Astrocyte of the cerebellum (primary cell): ENCODE measurements at regions not wholly inside any gene's neighbourhood (a gene's known extent, or its start where the extent isn't known, plus 50 kb on each side); places are given as distances from the start of the nearest gene placed in this dataset.

Source experiments
- DNase-seq: peaks from one replicate; pipeline ENCODE4 v3.0.0-alpha.2; 2011; ENCODE audit warnings: low read depth
- H3K4me3 ChIP-seq: 2 replicates; pipeline ENCODE4 v1.5.1; 2011; ENCODE audit warnings: mild to moderate bottlenecking, low read depth, low read length, moderate library complexity
- in situ Hi-C: cut with HindIII; loops from 2 replicates; pipeline ENCODE4 v1.10.0; 2017; ENCODE audit warnings: low sequenced_read_pairs
- TF ChIP-seq, protein P1 (sequence below): IDR thresholded peaks from 2 replicates; pipeline ENCODE4 v1.5.1; 2012; ENCODE audit warnings: low read length, low read depth, moderate library complexity, mild to moderate bottlenecking; ENCODE audit errors: missing control alignments

- no peak for DNase-seq
- in situ Hi-C loops, result no loop called here
- no peak overlapping the region for H3K4me3 ChIP-seq
- TF ChIP-seq, protein P1, sequence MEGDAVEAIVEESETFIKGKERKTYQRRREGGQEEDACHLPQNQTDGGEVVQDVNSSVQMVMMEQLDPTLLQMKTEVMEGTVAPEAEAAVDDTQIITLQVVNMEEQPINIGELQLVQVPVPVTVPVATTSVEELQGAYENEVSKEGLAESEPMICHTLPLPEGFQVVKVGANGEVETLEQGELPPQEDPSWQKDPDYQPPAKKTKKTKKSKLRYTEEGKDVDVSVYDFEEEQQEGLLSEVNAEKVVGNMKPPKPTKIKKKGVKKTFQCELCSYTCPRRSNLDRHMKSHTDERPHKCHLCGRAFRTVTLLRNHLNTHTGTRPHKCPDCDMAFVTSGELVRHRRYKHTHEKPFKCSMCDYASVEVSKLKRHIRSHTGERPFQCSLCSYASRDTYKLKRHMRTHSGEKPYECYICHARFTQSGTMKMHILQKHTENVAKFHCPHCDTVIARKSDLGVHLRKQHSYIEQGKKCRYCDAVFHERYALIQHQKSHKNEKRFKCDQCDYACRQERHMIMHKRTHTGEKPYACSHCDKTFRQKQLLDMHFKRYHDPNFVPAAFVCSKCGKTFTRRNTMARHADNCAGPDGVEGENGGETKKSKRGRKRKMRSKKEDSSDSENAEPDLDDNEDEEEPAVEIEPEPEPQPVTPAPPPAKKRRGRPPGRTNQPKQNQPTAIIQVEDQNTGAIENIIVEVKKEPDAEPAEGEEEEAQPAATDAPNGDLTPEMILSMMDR, result no peak
These were observed 188.2 kb downstream of the KIF20B start for GRCh38 chr10:89889606-89890005.

- H3K4me3 ChIP-seq, result no peak overlapping the region
- in situ Hi-C loops, result no loop called here
- TF ChIP-seq, protein P1, result no peak
- DNase-seq, result no peak
These were observed 189.7 kb downstream of the KIF20B start for GRCh38 chr10:89891006-89891535.

DNA sequence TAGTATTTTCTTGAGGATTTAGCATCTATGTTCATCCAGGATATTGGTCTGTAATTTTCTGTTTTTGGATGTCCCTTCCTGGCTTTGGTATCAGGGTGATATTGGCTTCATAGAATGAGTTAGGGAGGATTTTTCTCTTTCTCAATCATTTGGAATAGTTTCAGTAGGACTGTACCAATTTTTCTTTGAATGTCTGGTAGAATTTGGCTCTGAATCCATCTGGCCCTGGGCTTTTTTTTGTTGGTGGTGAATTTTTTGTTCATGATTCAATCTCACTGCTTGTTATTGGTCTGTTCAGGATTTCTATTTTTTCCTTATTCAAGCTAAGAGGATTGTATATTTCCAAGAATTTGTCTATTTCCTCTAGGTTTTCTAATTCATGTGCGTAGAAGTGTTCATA lies 192.7 kb downstream of the KIF20B start:
- in situ Hi-C loops, result no loop called here
- H3K4me3 ChIP-seq, result no peak overlapping the region
- TF ChIP-seq, protein P1, result no peak
- DNase-seq, result peak; percentile 3

DNA sequence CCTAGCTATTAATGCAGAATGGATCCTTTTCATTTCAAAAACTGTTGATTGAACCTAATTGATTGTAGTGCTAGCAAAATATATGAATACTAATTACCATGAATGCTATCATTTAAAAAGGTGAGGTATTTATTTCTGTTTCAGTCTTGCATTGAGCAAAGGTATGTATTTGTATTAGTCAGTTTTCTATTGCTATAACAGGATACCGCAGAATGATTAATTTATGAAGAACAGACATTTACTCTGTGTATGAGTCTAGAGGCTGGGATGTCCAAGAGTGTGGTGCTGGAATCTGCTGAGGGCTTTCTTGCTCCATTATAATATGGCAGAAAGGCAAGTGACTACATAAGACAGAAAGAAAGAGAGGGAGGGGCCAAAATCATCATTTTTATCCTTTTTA lies 199.2 kb downstream of the KIF20B start:
- no peak for DNase-seq
- H3K4me3 ChIP-seq, result no peak overlapping the region
- in situ Hi-C loops, result no loop called here
- TF ChIP-seq, protein P1, result no peak

DNA sequence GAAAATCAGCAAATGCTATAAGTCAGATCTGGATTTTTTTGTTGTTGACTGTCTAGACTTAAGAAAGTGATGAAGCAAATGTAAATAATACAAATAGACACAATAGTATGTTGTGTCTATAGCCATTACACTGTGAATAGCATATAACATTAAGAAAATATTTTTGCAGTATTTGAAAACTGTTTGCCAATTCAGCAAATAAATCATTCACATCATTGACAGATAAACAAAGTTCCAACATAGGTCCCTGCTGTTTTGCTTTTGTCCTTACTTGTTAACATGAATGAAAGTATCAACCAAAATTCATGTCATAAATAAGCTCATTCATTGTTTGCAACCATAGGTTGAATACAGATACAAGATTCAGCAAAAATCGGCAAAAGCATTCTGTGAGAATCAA lies 200.5 kb downstream of the KIF20B start:
- in situ Hi-C loops, result no loop called here
- TF ChIP-seq, protein P1, result no peak
- H3K4me3 ChIP-seq, result no peak overlapping the region
- DNase-seq, result no peak

GRCh38 chr10:89904755-89905154 lies 203.4 kb downstream of the KIF20B start:
- TF ChIP-seq, protein P1, result no peak
- DNase-seq, result no peak
- in situ Hi-C loops, result no loop called here
- no peak overlapping the region for H3K4me3 ChIP-seq

DNA sequence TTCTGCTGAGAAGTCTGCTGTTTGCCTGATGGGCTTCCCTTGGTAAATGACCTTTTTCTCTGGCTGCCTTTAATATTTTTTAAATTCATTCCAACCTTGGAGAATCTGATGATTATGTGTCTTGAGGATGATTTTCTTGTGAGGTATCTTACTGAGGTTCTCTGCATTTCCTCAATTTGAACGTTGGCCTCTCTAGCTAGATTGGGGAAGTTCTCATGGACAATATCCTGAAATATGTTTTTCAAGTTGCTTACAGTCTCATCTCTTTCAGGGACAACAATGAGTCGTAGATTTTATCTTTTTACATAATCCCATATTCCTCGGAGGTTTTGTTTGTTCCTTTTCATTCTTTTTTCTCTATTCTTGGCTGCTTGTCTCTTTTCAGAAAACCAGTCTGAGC lies 208.4 kb downstream of the KIF20B start:
- no peak overlapping the region for H3K4me3 ChIP-seq
- in situ Hi-C loops, result no loop called here
- TF ChIP-seq, protein P1, result no peak
- DNase-seq, result no peak
